GM12891 (cell line): ENCODE measurements at regions not wholly inside any gene's neighbourhood (a gene's known extent, or its start where the extent isn't known, plus 50 kb on each side); places are given as distances from the start of the nearest gene placed in this dataset.

Experiments used
- DNase-seq: peaks from one replicate; pipeline ENCODE4 v3.0.0; 2011; ENCODE audit warnings: low spot score; ENCODE audit not compliant: insufficient read length
- FAIRE-seq: peaks from 2 replicates; lab custom pipeline; 2011; peaks lifted over from hg19 to GRCh38; lab: Jason Lieb, UNC
- PAX5 ChIP-seq: IDR thresholded peaks from 2 replicates; pipeline ENCODE4 v1.6.1; 2011; ENCODE audit warnings: low read length, moderate library complexity, mild to moderate bottlenecking; ENCODE audit not compliant: insufficient read depth, severe bottlenecking
- POLR2A ChIP-seq: IDR thresholded peaks from 2 replicates; pipeline ENCODE4 v1.6.1; 2011; ENCODE audit warnings: low read depth, low read length, control low read depth
- POLR2AphosphoS5 ChIP-seq: IDR thresholded peaks from 2 replicates; pipeline ENCODE4 v1.6.1; 2011; ENCODE audit warnings: low read depth, low read length, control low read depth
- POU2F2 ChIP-seq: IDR thresholded peaks from 2 replicates; pipeline ENCODE4 v1.6.1; 2011; ENCODE audit warnings: low read depth, mild to moderate bottlenecking, control low read depth, low read length, moderate library complexity
- SPI1 ChIP-seq: IDR thresholded peaks from 2 replicates; pipeline ENCODE4 v1.6.1; 2011; ENCODE audit warnings: low read depth, low read length, control low read depth
- TAF1 ChIP-seq: IDR thresholded peaks from 2 replicates; pipeline ENCODE4 v1.6.1; 2011; ENCODE audit warnings: low read depth, low read length, control low read depth

GRCh38 chr9:31639451-31639850 is 745.0 kb upstream of the ACO1 start:
- TF ChIP-seq POU2F2, result no peak
- no peak for TF ChIP-seq POLR2A
- no peak for TF ChIP-seq TAF1
- no peak for TF ChIP-seq POLR2AphosphoS5
- TF ChIP-seq SPI1, result no peak
- TF ChIP-seq PAX5, result no peak
- DNase-seq (no peak), FAIRE-seq (no peak)

GRCh38 chr9:31669311-31669710 is 715.1 kb upstream of the ACO1 start:
- FAIRE-seq (no peak), DNase-seq (no peak)
- TF ChIP-seq TAF1 (no peak), PAX5 (no peak), POLR2AphosphoS5 (no peak), POU2F2 (no peak), POLR2A (no peak), SPI1 (no peak)

- TF ChIP-seq POLR2A (no peak), POU2F2 (no peak), SPI1 (no peak), TAF1 (no peak)
- FAIRE-seq (no peak), DNase-seq (no peak)
Observed at GRCh38 chr9:31671011-31671410, 713.4 kb upstream of the ACO1 start.

GRCh38 chr9:31674264-31674663 is 710.2 kb upstream of the ACO1 start:
- FAIRE-seq, result no peak
- no peak for DNase-seq
- no peak for TF ChIP-seq POLR2A
- TF ChIP-seq POLR2AphosphoS5, result no peak
- no peak for TF ChIP-seq TAF1
- TF ChIP-seq SPI1, result no peak
- no peak for TF ChIP-seq POU2F2
- no peak for TF ChIP-seq PAX5

- TF ChIP-seq POLR2A, result no peak
- no peak for TF ChIP-seq PAX5
- no peak for TF ChIP-seq SPI1
- TF ChIP-seq POU2F2, result no peak
- no peak for TF ChIP-seq TAF1
- TF ChIP-seq POLR2AphosphoS5, result no peak
- no peak for FAIRE-seq
- DNase-seq, result no peak
Observed at GRCh38 chr9:31677415-31677814, 707.0 kb upstream of the ACO1 start.

GRCh38 chr9:31677877-31678276 is 706.6 kb upstream of the ACO1 start:
- TF ChIP-seq PAX5, result no peak
- no peak for TF ChIP-seq SPI1
- no peak for TF ChIP-seq POLR2AphosphoS5
- no peak for TF ChIP-seq TAF1
- TF ChIP-seq POU2F2, result no peak
- no peak for TF ChIP-seq POLR2A
- FAIRE-seq (no peak), DNase-seq (no peak)

- TF ChIP-seq TAF1, result no peak
- TF ChIP-seq POLR2AphosphoS5, result no peak
- TF ChIP-seq POLR2A, result no peak
- TF ChIP-seq PAX5, result no peak
- no peak for TF ChIP-seq SPI1
- no peak for TF ChIP-seq POU2F2
- no peak for DNase-seq
- FAIRE-seq, result no peak
Observed at GRCh38 chr9:31683116-31683515, 701.3 kb upstream of the ACO1 start.

- FAIRE-seq, result no peak
- no peak for TF ChIP-seq POLR2A
- no peak for DNase-seq
Observed at GRCh38 chr9:31697956-31698355, 686.5 kb upstream of the ACO1 start.

- DNase-seq (no peak), FAIRE-seq (no peak)
- TF ChIP-seq POLR2AphosphoS5, result no peak
- TF ChIP-seq TAF1, result no peak
- TF ChIP-seq POLR2A, result no peak
- no peak for TF ChIP-seq SPI1
- TF ChIP-seq PAX5, result no peak
- TF ChIP-seq POU2F2, result no peak
Observed at GRCh38 chr9:31699836-31700235, 684.6 kb upstream of the ACO1 start.

GRCh38 chr9:31700252-31701045 is 684.0 kb upstream of the ACO1 start:
- DNase-seq (no peak), FAIRE-seq (no peak)
- TF ChIP-seq TAF1 (no peak), PAX5 (no peak), POU2F2 (no peak), SPI1 (no peak), POLR2AphosphoS5 (no peak), POLR2A (no peak)
